ENCODE measurements at regions not wholly inside any gene's neighbourhood (a gene's known extent, or its start where the extent isn't known, plus 50 kb on each side); places are given as distances from the start of the nearest gene placed in this dataset.

DNA sequence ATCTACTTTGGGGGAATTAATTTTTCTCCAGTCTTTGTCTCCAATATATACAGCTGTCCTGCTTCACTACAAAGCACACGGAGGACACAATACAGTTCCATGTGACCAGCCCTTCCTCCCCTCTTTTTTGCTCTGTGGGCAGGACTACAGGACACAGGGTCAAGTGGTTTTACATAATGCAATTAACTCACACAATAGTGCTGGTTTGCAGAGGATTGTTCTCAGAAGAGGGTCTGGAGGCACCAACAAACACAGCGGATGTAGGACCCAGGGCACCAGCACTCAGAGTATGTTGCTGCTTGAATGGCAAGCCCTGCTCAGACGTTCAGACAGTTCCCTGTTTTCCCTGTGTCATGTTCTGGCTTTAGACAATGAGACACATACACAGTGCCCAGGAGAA, 52.0 kb upstream of the NPTX2 start:
- no peak for DNase-seq

DNA sequence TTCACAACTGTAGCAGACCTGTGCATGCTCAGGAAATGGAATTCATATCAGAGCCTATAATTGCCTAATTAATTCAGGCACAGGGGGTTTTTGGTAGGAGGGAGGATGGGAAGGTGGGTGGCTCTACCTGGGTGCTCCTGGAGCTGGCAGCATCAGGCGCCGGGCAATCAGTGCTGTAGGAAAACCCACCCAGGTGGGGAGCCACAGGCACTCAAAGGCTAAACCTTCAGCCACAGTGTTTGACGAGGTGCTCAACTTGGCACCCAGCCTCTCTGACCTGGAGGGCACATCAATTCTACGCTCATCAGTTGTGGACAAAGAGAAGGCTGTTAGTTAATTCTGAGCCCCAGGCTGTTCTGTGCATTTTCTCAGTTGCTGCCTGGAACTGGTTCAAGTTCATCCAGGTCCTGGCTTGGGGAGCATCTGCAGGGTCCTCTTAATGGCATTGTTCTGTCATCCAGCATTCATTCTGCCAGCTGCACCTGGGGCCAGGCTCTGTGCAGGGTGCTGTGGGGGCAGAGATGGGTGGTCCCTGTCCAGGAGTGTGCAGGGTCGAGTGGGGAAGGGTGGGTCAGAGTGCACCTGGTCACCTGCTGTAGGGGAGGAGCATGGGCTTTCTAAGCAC, 54.1 kb upstream of the NPTX2 start:
- no peak for DNase-seq

DNA sequence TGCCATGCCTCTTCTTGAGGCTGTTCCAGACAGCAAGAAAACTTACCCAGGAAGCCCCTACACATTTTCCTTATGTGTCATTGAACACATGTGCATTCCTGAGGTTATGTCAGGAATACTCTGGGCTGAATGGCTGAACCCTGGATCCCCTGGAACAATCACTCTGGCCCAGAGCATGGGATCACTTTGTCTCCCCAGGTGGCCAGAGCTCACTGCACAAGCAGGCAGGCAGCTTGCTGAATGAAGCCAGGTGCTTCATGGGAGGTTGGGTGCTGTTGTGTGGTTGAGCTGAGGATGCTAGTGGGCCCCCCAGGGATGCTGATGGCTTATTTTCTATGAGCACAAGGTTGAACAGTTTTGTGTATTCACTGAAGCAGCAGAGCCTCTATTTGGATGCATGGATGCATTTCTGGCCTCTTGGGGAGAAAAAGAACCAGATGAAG, 54.7 kb upstream of the NPTX2 start:
- DNase-seq, result peak; percentile 7

DNA sequence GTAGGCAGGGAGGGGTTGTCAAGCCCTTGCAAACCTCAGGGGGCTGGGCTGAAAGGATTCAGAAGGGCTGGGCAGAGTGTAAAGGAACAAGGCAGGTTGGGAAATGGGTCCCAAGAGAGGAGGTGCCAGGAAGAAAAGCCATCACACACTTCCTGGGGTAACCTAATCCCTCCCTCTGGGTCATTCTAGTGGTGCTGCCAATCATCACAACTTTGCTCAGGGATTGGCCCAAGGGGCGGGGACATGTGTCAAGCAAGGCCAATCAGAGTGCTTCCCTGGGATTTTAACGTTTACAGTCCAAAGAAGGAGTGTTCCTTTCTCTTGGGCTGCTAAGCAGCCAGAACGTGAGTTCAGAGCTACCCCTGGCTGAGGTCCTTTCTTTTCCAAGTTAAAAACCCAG, 57.1 kb upstream of the NPTX2 start:
- DNase-seq, result no peak

DNA sequence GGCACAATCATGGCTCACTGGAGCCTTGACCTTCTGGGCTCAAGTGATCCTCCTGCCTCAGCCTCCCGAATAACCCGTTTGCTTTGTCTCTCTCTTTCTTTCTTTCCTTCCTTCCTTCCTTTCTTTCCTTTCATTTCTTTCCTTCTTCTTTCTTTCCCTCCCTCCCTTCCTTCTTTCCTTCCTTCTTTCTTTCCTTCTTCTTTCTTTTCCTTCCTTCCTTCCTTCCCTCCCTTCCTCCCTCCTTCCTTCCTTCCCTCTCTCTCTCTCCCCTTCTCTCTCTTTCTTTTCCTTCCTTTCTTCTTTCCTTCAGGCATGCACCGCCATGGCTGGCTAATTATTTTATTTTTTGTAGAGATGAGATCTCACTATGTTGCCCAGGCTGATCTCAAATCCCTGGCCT, 57.9 kb upstream of the NPTX2 start:
- no peak for DNase-seq

DNA sequence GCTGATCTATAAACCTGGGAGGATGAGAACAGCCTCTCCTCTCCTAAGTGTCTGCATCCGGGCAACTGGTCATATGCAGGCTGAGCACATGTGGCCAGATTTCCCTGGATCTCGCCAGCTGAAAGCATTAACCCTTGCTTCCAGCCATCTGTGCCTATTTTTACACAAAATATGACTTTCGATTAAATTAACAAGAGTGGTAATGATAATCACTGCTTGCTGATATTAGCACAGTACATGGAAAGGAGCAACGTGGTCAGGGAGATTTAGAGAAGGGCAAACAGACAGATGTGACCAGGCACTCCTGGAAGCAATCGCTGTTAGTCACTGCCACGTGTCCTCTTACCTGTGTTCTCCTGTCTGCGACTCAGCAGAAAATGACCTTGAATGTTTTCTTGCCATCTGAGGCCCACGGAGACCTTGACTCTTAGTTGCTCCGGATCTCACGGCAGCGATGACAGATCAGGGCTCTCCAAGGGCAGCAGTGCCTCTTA, 59.5 kb upstream of the NPTX2 start:
- no peak for DNase-seq

DNA sequence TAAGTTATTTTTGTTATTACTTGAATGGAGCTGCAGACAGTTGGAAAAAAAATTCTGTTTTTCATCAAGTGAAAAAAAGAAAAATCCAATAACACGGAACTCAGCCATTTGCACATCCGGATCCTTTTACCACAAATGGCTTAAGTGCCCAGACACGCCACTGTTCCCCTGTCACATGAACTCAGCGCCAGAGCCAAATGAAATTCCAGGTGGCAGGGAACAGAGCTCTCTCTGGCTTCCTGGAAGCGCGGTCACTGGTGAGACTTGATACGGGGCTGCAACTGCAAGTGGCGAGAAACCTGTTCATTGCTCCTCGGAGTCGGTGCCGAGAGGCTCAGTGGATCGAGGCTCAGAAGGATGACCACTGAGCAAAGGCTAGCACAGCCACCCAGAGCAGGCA, 60.8 kb upstream of the NPTX2 start:
- no peak for DNase-seq

DNA sequence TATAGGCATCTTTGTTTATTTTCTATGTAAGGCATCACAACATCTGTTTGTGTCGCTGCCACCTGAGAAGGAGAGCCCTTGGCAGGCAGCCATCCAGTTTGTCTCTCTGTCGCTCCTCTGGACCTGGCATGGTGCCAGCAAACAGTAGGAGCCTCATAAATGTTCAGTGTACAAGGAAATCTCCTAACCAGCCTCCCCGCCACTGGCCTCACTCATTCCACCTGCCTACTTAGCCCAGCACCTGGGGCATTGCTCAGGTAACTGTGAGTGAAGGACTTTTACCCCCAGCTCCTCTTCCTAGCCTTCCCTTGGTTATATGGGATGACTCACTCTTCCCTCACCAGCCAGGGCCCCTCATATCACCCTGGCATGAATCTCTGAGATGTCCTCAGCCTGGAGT, 61.7 kb upstream of the NPTX2 start:
- DNase-seq, result no peak

DNA sequence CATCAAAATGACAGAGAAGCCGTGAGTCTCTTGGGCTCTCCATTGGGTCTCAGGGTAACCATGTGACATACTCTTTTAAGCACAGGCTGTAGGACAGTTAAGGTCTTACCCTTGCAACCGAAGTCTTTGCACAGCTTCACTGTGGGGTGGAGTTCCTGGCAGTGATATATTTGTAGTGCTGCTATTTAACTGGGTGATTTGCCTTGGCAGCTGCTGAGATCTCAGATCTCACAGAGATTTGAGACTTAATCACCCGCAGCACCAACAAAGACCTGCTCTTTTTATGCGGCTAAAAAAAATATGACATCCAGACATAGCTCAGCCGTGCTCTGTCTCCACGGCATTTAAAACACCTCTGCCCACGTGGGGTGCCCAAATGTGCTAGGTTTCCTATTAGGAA, 63.4 kb upstream of the NPTX2 start:
- no peak for DNase-seq

DNA sequence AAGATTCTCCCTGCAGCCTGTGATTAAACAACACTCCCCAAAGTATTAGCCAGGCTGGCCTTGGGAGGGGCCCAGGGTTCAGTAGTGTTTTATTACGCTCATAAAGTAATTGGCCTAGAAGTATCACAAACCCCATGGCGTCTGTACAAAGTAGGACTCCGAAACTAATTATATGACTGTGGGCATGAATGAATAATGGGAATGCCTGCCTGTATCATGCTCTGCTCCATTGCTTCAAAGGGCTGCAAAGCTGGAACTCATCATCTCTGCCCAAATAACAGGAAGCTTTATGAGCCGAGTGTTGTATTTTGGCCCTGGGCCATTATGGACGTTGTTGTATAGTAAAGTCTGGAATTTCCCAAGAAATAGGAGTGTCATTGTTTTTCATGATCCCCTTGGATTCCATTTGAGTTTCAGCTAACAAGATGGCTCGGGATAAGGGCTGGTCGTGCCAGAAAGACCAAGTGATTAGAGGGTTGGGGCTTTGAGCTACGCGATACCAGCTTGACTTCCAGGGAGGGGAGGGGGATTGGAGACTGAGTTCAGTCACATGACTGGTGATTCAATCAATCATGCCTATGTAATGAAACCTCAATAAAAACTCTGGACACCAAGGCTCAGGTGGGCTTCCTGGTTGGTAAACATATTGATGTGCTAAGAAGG, 65.3 kb upstream of the NPTX2 start:
- DNase-seq, result no peak

DNA sequence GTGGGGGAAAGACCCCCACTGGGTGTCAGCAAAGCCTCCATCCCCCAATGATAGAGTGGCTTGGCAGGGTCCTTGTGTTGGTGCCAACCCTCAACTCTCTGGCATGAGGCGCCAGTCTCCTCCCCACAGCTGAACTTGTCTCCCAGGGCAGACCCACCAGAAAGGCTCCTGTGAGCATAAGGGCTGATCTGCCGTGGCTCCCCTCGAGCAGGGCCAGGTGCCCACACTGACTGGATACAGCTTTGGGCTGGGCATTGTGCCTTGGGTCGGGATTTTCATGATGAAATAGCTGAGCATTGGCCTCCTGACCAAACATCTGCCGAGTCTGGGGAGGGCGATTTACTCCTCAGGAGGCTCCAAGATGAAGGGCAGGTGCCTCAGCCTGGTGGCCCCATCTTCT, 68.1 kb upstream of the NPTX2 start:
- DNase-seq, result no peak

DNA sequence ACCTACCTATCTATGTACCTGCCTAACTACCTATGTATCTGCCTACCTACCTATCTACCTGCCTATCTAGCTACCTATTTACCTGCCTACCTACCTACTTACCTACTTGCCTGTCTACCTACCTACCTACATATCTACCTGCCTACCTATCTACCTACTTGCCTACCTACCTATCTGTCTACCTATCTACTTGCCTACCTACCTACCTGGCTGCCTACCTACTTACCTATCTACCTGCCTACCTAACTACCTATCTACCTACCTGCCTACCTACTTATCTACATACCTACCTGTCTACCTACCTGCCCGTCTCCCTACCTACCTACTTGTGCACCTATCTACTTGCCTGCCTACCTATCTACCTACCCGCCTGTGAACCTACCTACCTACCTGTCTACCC, 68.7 kb upstream of the NPTX2 start:
- no peak for DNase-seq

DNA sequence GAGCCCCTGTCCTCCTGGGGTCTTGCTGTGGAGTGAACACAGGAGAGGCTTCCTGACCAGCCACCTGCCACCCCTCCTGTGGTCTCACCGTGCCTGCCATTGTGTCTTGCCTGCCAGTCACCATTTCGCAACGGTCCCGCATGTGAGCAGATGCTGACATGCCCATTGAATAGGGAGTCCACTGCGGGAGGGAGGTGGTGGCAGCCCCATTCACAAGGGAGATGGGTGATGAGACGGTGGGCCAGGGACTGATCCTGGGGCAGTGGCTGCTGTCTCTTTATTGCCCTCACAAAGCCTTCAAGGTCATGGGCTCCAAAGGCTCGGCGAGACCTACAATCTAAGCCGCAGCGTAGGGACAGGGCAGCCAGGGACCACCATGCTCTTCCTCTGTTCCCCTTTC, 76.0 kb upstream of the NPTX2 start:
- DNase-seq, result no peak

DNA sequence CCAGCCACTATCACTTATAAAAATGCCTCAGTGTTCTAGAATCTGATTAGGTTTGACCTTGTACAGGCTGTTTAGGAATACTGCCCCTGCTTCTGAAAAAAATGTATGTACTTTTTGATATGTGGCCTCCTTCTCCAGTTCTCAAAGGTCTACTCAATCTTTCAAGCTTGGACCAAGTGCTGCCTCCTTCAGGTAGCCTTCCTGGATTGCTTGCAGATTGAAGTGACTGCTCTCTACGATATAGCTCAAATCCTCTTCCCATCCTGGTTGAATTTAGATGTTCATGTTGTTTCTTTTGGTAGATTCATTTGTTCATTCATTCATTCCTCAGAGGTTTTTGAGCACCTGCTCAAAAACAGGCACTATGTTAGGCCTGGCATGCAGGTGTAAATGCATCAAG, 77.2 kb upstream of the NPTX2 start:
- no peak for DNase-seq

DNA sequence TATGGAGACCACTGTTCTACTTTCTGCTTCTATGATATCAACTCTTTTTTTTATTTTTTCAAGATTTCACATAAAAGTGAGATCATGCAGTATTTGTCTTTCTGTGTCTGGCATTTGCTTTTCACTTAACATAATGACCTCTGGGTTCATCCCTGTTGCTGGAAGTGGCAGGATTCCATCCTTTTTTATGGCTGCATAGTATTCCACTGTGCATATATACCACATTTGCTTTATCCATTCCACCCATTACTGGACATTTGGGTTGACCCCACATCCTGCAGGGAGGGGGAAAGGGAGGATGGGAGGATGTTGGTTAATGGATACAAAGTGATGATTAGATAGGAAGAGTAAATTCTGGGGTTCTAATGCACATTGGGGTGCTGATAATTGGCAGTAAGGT, 80.3 kb upstream of the NPTX2 start:
- DNase-seq, result no peak

DNA sequence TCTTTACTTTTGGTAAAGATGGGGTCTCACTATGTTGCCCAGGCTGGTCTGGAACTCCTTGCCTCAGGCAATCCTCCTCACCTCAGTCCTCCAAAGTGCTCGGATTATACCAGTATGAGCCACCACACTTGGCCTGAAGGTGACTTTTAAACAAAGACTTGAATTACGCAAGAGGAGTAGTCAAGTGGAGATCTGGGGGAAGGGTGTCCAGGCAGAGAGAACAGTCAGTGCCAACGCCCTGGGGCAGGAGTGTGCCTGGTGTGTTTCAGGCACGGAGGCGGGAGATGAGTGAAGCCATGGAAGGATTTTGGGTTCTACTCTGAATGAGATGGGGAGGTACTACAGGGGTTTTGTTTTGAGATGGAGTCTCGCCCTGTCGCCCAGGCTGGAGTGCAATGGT, 82.6 kb upstream of the NPTX2 start:
- DNase-seq, result no peak

DNA sequence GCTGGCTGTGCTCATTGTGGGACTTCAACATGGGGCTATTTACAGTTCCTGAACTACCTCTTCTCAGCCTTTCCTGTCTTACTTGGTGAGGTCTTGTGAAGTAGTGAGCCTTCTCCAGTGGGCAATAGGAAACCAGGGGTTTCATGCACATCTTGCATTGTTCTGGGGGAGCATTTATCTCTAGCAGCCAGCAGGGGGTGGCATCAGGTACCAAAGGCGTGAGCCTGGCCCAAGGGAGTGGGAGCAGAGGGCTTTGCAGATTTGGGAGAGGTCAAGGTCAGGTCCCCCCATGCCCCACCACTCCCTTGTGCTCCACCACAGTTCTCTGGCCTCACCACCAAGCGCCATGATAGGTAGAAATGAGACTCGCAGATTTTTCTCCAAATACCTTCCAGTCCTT, 85.4 kb upstream of the NPTX2 start:
- DNase-seq, result no peak

DNA sequence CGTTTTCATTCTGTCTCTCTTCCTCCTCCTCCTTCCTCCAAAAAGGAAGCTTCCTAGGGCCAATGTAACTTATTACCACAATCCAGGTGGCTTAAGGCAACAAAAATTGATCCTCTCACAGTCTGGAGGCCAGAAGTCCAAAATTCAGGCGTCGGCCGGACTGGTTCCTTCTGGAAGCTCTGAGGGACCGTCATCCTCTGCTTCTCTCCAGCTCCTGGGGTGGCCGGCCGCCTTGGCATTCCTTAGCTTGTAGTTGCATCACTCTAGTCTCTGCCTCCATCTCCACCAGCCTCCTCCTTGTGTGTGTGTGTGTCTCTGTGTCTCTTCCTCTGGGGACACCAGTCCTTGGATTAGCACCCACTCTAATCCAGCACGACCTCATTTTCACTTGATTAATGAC, 89.0 kb upstream of the NPTX2 start:
- DNase-seq, result no peak

DNA sequence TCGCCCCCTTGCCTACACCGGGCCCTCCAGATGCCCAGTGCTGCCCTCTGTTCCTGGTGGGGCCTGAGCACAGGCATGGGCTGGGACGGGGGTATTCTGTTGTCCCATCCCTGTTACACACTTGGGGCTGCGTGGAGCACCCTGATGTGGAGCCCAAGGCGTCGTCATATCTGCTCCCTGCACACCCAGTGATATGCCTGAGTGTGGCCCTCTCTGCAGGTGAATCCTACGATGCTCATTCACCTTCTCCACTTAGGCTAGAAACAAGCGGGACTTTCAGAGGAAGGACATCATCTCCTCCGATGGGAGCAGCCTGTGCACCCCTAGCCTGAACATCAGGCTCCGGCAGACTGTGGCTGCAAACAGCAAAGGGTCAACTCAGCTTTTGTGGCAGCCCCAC, 91.0 kb upstream of the NPTX2 start:
- DNase-seq, result no peak

DNA sequence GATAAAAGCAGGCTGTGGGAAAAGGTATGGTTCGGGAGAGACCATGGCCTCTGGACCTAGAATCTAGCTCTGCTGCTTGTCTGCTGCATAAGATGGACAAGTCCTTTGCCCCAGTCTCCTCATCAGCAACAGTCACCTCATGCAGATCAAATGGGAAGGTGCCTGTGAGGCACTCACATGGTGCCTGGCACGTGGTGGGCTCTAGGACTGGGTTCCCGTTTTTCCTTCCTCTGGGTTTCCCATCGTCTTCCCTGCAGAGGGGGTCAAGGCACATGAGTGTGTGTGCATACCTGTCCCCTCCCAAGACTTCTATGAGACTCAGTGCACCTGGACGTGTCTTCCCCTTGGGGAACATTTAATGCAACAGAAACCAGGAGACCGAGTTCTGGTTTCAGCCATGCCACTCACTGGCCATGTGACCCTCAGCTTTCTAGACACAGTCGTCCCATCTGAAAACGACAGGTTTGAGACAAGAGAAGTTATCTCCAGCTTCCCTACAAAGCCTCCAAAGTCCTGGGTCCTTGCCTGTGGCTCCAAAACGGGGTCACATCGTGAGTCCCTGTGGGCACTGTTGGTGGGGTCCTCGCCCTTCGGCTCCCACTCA, 95.9 kb upstream of the NPTX2 start:
- no peak for DNase-seq

DNA sequence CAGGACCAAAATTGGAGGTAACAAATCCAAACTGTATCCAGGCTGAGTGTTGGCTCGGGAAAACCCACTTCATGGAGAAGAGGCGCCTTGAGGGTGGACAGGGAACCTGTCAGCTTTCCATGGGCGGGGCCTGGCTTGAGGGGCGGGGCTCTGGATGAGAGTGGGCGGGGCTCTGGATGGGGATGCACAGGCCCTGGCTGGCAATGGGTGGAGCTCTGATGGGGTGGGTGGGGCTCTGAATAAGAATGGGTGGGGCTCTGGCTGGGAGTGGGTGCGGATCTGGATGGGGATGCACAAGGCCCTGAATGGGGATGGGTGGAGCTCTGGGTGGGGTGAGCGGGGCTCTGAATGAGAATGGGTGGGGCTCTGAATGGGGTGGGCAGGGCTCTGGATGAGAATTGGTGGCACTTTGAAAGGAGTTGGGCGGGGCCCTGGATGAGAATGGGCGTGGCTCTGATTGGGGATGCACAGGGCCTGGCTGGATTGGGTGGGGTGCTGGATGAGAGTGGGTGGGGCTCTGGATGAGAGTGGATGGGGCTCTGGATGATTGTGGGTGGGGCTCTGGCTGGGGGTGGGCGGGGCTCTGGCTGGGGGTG, 96.6 kb upstream of the NPTX2 start:
- DNase-seq, result no peak

DNA sequence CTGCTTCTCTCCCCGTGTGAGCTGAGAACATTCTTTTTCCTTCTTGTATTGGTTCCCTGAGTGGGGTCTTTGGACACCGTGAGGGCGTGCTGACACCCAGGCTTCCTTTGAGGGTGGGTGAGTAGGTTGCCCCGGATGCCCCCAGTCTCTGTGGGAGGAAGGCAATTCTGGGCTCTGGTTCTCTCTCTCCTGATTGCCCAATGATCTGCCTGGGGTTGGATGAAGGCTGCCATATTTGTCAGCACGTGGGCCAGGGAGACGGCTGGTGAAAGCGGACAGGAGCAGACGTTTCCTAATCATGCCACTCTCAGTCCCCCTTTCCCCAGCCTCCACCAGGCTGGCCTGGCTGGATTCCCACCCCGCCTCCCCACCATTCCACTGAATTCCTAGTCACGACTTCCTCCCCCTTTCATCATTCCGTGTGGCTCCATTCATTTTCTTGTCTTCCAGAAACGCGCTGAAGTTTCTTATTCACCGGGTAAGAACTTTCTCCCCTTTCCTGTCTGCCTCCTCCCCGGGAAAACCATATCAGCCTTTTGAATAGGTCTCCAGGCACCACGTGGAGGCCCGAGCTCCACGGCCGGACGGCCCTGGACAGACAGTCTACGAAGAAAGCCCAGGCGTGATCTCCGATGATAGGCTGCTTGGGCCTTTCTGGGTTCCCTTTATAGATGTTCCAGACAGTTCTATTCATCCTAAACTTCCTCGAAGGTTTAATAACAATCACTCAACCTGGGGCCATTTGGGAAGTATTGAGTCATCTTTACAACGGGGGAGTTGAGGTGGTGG, 98.7 kb upstream of the NPTX2 start:
- DNase-seq, result no peak

DNA sequence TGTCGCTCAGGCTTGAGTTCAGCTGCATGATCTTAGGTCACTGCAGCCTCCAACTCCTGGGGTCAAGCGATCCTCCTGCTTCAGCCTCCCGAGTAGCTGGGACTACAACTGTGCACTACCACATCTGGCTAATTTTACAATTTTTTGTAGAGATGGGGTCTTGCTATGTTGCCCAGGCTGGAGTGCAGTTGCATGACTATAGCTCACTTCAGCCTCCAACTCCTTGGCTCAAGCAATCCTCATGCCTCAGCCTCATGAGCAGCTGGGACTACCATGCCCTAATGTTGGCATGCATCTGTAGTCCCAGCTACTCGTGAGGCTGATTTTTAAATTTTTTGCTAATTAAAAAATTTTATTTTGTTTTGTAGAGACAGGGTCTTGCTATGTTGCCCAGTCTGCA, 101.9 kb upstream of the NPTX2 start:
- no peak for DNase-seq

Measured in NCI-H1436 treated with DMSO at 0.1 percent for 48 hours (cell line).